GM21825 (cell line): ENCODE measurements at regions not wholly inside any gene's neighbourhood (a gene's known extent, or its start where the extent isn't known, plus 50 kb on each side); places are given as distances from the start of the nearest gene placed in this dataset.
A peak's percentile ranks its signal among the peaks of the same experiment; 100 is the strongest.
"Not testable (repeated sequence)": the region's sequence is repeated elsewhere in the genome, so short reads cannot be mapped to it uniquely, and the experiment has no call there.

Source experiments
- ATAC-seq: cut with Tn5 transposase; IDR thresholded peaks from one replicate; pipeline ENCODE4 v1.9.1; 2021; ENCODE audit warnings: mild to moderate bottlenecking, moderate library complexity; ENCODE audit not compliant: unreplicated experiment

- ATAC-seq = no peak
Measured at GRCh38 chr11:122405547-122406341, 249.8 kb upstream of the UBASH3B start.

- no peak for ATAC-seq
Measured at GRCh38 chr11:122404571-122404970, 251.0 kb upstream of the UBASH3B start.

GRCh38 chr11:122401581-122401980, 253.9 kb upstream of the UBASH3B start:
- not testable (repeated sequence) for ATAC-seq

GRCh38 chr11:122399375-122399774, 256.1 kb upstream of the UBASH3B start:
- ATAC-seq = no peak

- ATAC-seq = no peak
Measured at GRCh38 chr11:122398851-122399250, 256.7 kb upstream of the UBASH3B start.

- ATAC-seq = no peak
Measured at GRCh38 chr11:122398167-122398566, 257.4 kb upstream of the UBASH3B start.

GRCh38 chr11:122395282-122395681, 260.2 kb upstream of the UBASH3B start:
- no peak for ATAC-seq

- ATAC-seq = no peak
Measured at GRCh38 chr11:122394313-122394712, 261.2 kb upstream of the UBASH3B start.

- no peak for ATAC-seq
Measured at GRCh38 chr11:122393209-122393860, 262.2 kb upstream of the UBASH3B start.

- no peak for ATAC-seq
Measured at GRCh38 chr11:122392508-122392907, 263.0 kb upstream of the UBASH3B start.

GRCh38 chr11:122391049-122391448, 264.5 kb upstream of the UBASH3B start:
- no peak for ATAC-seq

GRCh38 chr11:122383186-122383585, 267.2 kb upstream of the BLID start:
- ATAC-seq = no peak

GRCh38 chr11:122375687-122376399, 259.8 kb upstream of the BLID start:
- ATAC-seq = peak; percentile 60

- ATAC-seq = no peak
Measured at GRCh38 chr11:122368796-122369195, 252.8 kb upstream of the BLID start.

GRCh38 chr11:122367809-122368231, 251.8 kb upstream of the BLID start:
- ATAC-seq = no peak

- ATAC-seq = no peak
Measured at GRCh38 chr11:122365610-122366360, 249.8 kb upstream of the BLID start.

GRCh38 chr11:122363296-122363695, 247.3 kb upstream of the BLID start:
- no peak for ATAC-seq

GRCh38 chr11:122362381-122362780, 246.4 kb upstream of the BLID start:
- no peak for ATAC-seq

- ATAC-seq = no peak
Measured at GRCh38 chr11:122360875-122361274, 244.9 kb upstream of the BLID start.

- ATAC-seq = no peak
Measured at GRCh38 chr11:122359081-122359571, 243.1 kb upstream of the BLID start.

GRCh38 chr11:122358292-122358691, 242.3 kb upstream of the BLID start:
- no peak for ATAC-seq
